Gastrocnemius medialis (tissue), 4 donors: ENCODE measurements at regions not wholly inside any gene's neighbourhood (a gene's known extent, or its start where the extent isn't known, plus 50 kb on each side); places are given as distances from the start of the nearest gene placed in this dataset.

ENCODE experiments used
- ATAC-seq, 2 donors: fragments of 150-250 bp; one replicate each; pipeline ENCODE4 v1.9.1; 2016
- DNase-seq, 2 donors: peaks; one replicate each; pipeline ENCODE4 v3.0.0-alpha.2; 2019
- H3K27ac ChIP-seq, 4 donors: fragments of 200-600 bp; sonication (generic); 1 replicate in 1 of 4; 2 replicates in 3 of 4; pipeline ENCODE4 v1.5.1; 2016 to 2018; ENCODE audit warnings: mild to moderate bottlenecking in 2 of 4, moderate library complexity in 1 of 4
- H3K27me3 ChIP-seq, 3 donors: fragments of 200-600 bp; sonication (generic) in 2 of 3; 1 replicate in 1 of 3; 2 replicates in 2 of 3; pipeline versions ENCODE4 v1.5.1 to v1.6.0; 2016 to 2019; ENCODE audit warnings: mild to moderate bottlenecking in 1 of 3, moderate library complexity in 1 of 3
- H3K36me3 ChIP-seq, 2 donors: fragments of 200-600 bp; sonication (generic) in 1 of 2; one replicate each; pipeline ENCODE4 v1.5.1; 2017 to 2018
- H3K4me1 ChIP-seq, 2 donors: fragments of 200-600 bp; sonication (generic) in 1 of 2; one replicate each; pipeline ENCODE4 v1.5.1; 2016 to 2017; ENCODE audit warnings: mild to moderate bottlenecking in 2 of 2
- H3K4me3 ChIP-seq, 4 donors: fragments of 200-600 bp; sonication (generic) in 3 of 4; 1 replicate in 1 of 4; 2 replicates in 3 of 4; pipeline ENCODE4 v1.5.1; 2016 to 2019; ENCODE audit warnings: mild to moderate bottlenecking in 2 of 4
- H3K9me3 ChIP-seq, 3 donors: fragments of 200-600 bp; sonication (generic) in 2 of 3; 1 replicate in 1 of 3; 2 replicates in 2 of 3; pipeline ENCODE4 v1.5.1; 2016 to 2019
- CTCF ChIP-seq, 5 experiments: fragments of 450-650 bp in 3 of 5; fragments of 200-600 bp in 2 of 5; sonication (generic) in 2 of 5; IDR thresholded peaks in 4 of 5; conservative IDR thresholded peaks in 1 of 5; 1 replicate in 4 of 5; 2 replicates in 1 of 5; pipeline ENCODE4 v1.5.1; 2016 to 2019; ENCODE audit warnings: antibody characterized with exemption in 5 of 5, mild to moderate bottlenecking in 3 of 5, moderate library complexity in 3 of 5
- POLR2A ChIP-seq, 2 donors: fragments of 450-650 bp; IDR thresholded peaks; one replicate each; pipeline ENCODE4 v1.6.1; 2017; ENCODE audit warnings: antibody characterized with exemption in 2 of 2, mild to moderate bottlenecking in 2 of 2, moderate library complexity in 2 of 2
- in situ Hi-C, 4 donors: fragments of 200-750 bp; cut with MboI; loops; one replicate each; pipeline versions ENCODE4 v1.15.0 to v1.8.0; 2017; ENCODE audit warnings: low sequenced_read_pairs in 4 of 4
- intact Hi-C: fragments of 100-400 bp; cut with DNase I; formaldehyde crosslinking; loops from one replicate; pipeline ENCODE4 v1.15.1; 2023; ENCODE audit warnings: low total_unique reads

- in situ Hi-C loops = no loop called here
- ATAC-seq (no peak), DNase-seq (no peak)
- H3K27me3 ChIP-seq = no peaks in the 10 kb centered on the region
- H3K4me3 ChIP-seq = no peak overlapping the region
- H3K36me3 ChIP-seq = no peaks in the 10 kb centered on the region
- intact Hi-C loops = loop anchor here (10.0 kb wide), 1 partner anchor 256 kb away; the partner anchor contains the start of gene HES1
- peaks cover 0 to 13% of the 10 kb centered on the region in 2 donors for H3K4me1 ChIP-seq
- TF ChIP-seq CTCF (IDR thresholded peaks at IDR 0.05 in 4 of 5, conservative IDR thresholded peaks at IDR 0.05 in 1 of 5) (no peak), POLR2A (IDR thresholded peaks at IDR 0.05) (no peak)
- H3K9me3 ChIP-seq = no peaks in the 10 kb centered on the region
- no peak overlapping the region for H3K27ac ChIP-seq
Observed at GRCh38 chr3:193879099-193879863, 256.7 kb upstream of the HES1 start.

- DNase-seq = no peak
- Histone ChIP-seq H3K9me3 (no peaks in the 10 kb centered on the region), H3K4me3 (no peak overlapping the region), H3K36me3 (no peaks in the 10 kb centered on the region), H3K27ac (no peak overlapping the region), H3K4me1 (peaks cover 0 to 13% of the 10 kb centered on the region in 2 donors), H3K27me3 (no peaks in the 10 kb centered on the region)
- TF ChIP-seq POLR2A (IDR thresholded peaks at IDR 0.05) (no peak), CTCF (IDR thresholded peaks at IDR 0.05 in 4 of 5, conservative IDR thresholded peaks at IDR 0.05 in 1 of 5) (no peak)
- in situ Hi-C loops (no loop called here), intact Hi-C loops (loop anchor here (10.0 kb wide), 1 partner anchor 255 kb away; the partner anchor contains the start of gene HES1)
- ATAC-seq = no peak
Observed at GRCh38 chr3:193879864-193880242, 256.1 kb upstream of the HES1 start.

GRCh38 chr3:193882091-193882490 is 253.9 kb upstream of the HES1 start:
- in situ Hi-C loops (no loop called here), intact Hi-C loops (no loop called here)
- no peak for DNase-seq
- Histone ChIP-seq H3K9me3 (no peaks in the 10 kb centered on the region), H3K27me3 (no peaks in the 10 kb centered on the region), H3K27ac (no peak overlapping the region), H3K36me3 (no peaks in the 10 kb centered on the region), H3K4me1 (peaks cover 0 to 8% of the 10 kb centered on the region in 2 donors), H3K4me3 (no peak overlapping the region)
- no peak for ATAC-seq
- no peak for TF ChIP-seq POLR2A (IDR thresholded peaks at IDR 0.05)
- no peak for TF ChIP-seq CTCF (IDR thresholded peaks at IDR 0.05 in 4 of 5, conservative IDR thresholded peaks at IDR 0.05 in 1 of 5)

- H3K9me3 ChIP-seq = no peaks in the 10 kb centered on the region
- DNase-seq (no peak), ATAC-seq (no peak)
- no peaks in the 10 kb centered on the region for H3K36me3 ChIP-seq
- H3K27ac ChIP-seq = no peak overlapping the region
- H3K27me3 ChIP-seq = no peaks in the 10 kb centered on the region
- no peak overlapping the region for H3K4me3 ChIP-seq
- in situ Hi-C loops = no loop called here
- TF ChIP-seq POLR2A (IDR thresholded peaks at IDR 0.05) (no peak), CTCF (IDR thresholded peaks at IDR 0.05 in 4 of 5, conservative IDR thresholded peaks at IDR 0.05 in 1 of 5) (no peak)
- peaks cover 0 to 9% of the 10 kb centered on the region in 2 donors for H3K4me1 ChIP-seq
- intact Hi-C loops = no loop called here
Observed at GRCh38 chr3:193883551-193883950, 252.4 kb upstream of the HES1 start.
